Endothelial cell of umbilical vein (primary cell): ENCODE measurements at regions not wholly inside any gene's neighbourhood (a gene's known extent, or its start where the extent isn't known, plus 50 kb on each side); places are given as distances from the start of the nearest gene placed in this dataset.

Experiments
- BruUV-seq: library from RNA; stranded (reverse); fragments of 400-500 nt; replicated peaks from 2 replicates; lab custom pipeline; 2021; lab: Mats Ljungman, UMichigan
- CTCF ChIA-PET: fragments of 300-600, 350-600 bp; sonication (Branson Sonifier 250); formaldehyde crosslinking; loops from one replicate; lab custom pipeline; 2021; ENCODE audit warnings: antibody characterized with exemption, inconsistent platforms; lab: Charles Lee
- POLR2A ChIA-PET: fragments of 300-600, 350-600 bp; sonication (Branson Sonifier 250); formaldehyde crosslinking; loops from one replicate; lab custom pipeline; 2021; ENCODE audit warnings: antibody characterized with exemption, inconsistent platforms; lab: Charles Lee
- DNase-seq: peaks from one replicate; pipeline ENCODE4 v3.0.0-alpha.2; 2011; ENCODE audit warnings: low read depth, low spot score
- FAIRE-seq: peaks from 2 replicates; lab custom pipeline; 2011; peaks lifted over from hg19 to GRCh38; lab: Jason Lieb, UNC
- H2AFZ ChIP-seq: 2 replicates; pipeline ENCODE4 v1.6.0; 2012; ENCODE audit warnings: low read depth, low read length, control low read depth, inconsistent platforms
- H3K27ac ChIP-seq: 2 replicates; pipeline ENCODE4 v1.5.1; 2011; ENCODE audit warnings: low read depth, mild to moderate bottlenecking, control low read depth, low read length, moderate library complexity; ENCODE audit not compliant: insufficient read depth
- H3K27me3 ChIP-seq, 2 experiments: 2 replicates each; pipeline versions ENCODE4 v1.6.0 to v1.6.1; 2011; ENCODE audit warnings: low read length in 2 of 2, mixed read lengths in 1 of 2; ENCODE audit not compliant: control insufficient read depth in 2 of 2, insufficient read depth in 2 of 2
- H3K36me3 ChIP-seq, 2 experiments: 2 replicates in 1 of 2; 3 replicates in 1 of 2; pipeline ENCODE4 v1.5.1; 2011; ENCODE audit warnings: low read length in 2 of 2, mild to moderate bottlenecking in 1 of 2, moderate library complexity in 1 of 2; ENCODE audit not compliant: control insufficient read depth in 2 of 2, insufficient read depth in 2 of 2; ENCODE audit errors: extremely low read depth in 1 of 2
- H3K4me1 ChIP-seq: 3 replicates; pipeline ENCODE4 v1.5.1; 2011; ENCODE audit warnings: mild to moderate bottlenecking, low read length; ENCODE audit not compliant: control insufficient read depth, insufficient read depth; ENCODE audit errors: extremely low read depth
- H3K4me2 ChIP-seq: 2 replicates; pipeline ENCODE4 v1.6.1; 2011; ENCODE audit warnings: low read length, control low read depth, mixed read lengths; ENCODE audit not compliant: insufficient read depth
- H3K4me3 ChIP-seq, 3 experiments: fragments of 200-600 bp in 1 of 3; sonication (generic), shearing (Covaris generic) in 1 of 3; replicated peaks in 1 of 3; 2 replicates each; pipeline ENCODE4 v1.5.1; 2011 to 2016; ENCODE audit warnings: control low read depth in 3 of 3, low read length in 3 of 3, mild to moderate bottlenecking in 2 of 3, inconsistent platforms in 1 of 3, low read depth in 1 of 3, moderate library complexity in 1 of 3; ENCODE audit not compliant: insufficient read depth in 1 of 3
- H3K79me2 ChIP-seq: 2 replicates; pipeline ENCODE4 v1.6.0; 2012; ENCODE audit warnings: low read length, inconsistent platforms; ENCODE audit not compliant: control insufficient read depth, insufficient read depth
- H3K9ac ChIP-seq: replicated peaks from 2 replicates; pipeline ENCODE3; 2011; ENCODE audit warnings: low read length, control low read depth; ENCODE audit not compliant: insufficient read depth; ENCODE audit errors: extremely low read depth
- H3K9me1 ChIP-seq: replicated peaks from 3 replicates; pipeline ENCODE4 v1.6.0; 2011; ENCODE audit warnings: mild to moderate bottlenecking, low read length; ENCODE audit not compliant: control insufficient read depth, insufficient read depth; ENCODE audit errors: extremely low read depth
- H3K9me3 ChIP-seq: replicated peaks from 2 replicates; pipeline ENCODE4 v1.5.1; 2012; ENCODE audit warnings: low read length, inconsistent platforms; ENCODE audit not compliant: control insufficient read depth, insufficient read depth
- H4K20me1 ChIP-seq: replicated peaks from 2 replicates; pipeline ENCODE3; 2011; ENCODE audit warnings: mild to moderate bottlenecking, low read length; ENCODE audit not compliant: control insufficient read depth, insufficient read depth; ENCODE audit errors: extremely low read depth
- EZH2 ChIP-seq: IDR thresholded peaks from 2 replicates; pipeline ENCODE4 v1.6.1; 2012; ENCODE audit warnings: borderline replicate concordance, low read depth, mild to moderate bottlenecking, moderate library complexity, low read length, inconsistent platforms; ENCODE audit not compliant: severe bottlenecking
- FOS ChIP-seq: IDR thresholded peaks from 2 replicates; pipeline ENCODE4 v1.6.1; 2011; ENCODE audit warnings: mild to moderate bottlenecking, low read length, moderate library complexity, borderline replicate concordance; ENCODE audit not compliant: insufficient read depth
- GATA2 ChIP-seq: IDR thresholded peaks from 2 replicates; pipeline ENCODE4 v1.7.0; 2011; ENCODE audit warnings: low read depth, mild to moderate bottlenecking, moderate library complexity, mixed read lengths, low read length; ENCODE audit not compliant: insufficient read length, insufficient read depth
- JUN ChIP-seq: IDR thresholded peaks from 2 replicates; pipeline ENCODE4 v1.6.1; 2011; ENCODE audit warnings: borderline replicate concordance, low read depth; ENCODE audit not compliant: insufficient read length, insufficient read depth
- MYC ChIP-seq: IDR thresholded peaks from one replicate; pipeline ENCODE4 v1.6.1; 2011; ENCODE audit warnings: mild to moderate bottlenecking, low read depth, low read length
- POLR2A ChIP-seq: IDR thresholded peaks from 2 replicates; pipeline ENCODE4 v1.6.1; 2012; ENCODE audit warnings: low read depth, mild to moderate bottlenecking, control low read depth, low read length
- POLR2AphosphoS5 ChIP-seq: IDR thresholded peaks from 2 replicates; pipeline ENCODE4 v1.6.1; 2012; ENCODE audit warnings: low read depth, mild to moderate bottlenecking, control low read depth, low read length, moderate library complexity; ENCODE audit not compliant: insufficient read depth
- dilution Hi-C: fragments of 300-500 bp; cut with MboI; formaldehyde crosslinking; loops from one replicate; pipeline ENCODE4 v1.15.0; 2019; ENCODE audit warnings: low sequenced_read_pairs; ENCODE audit not compliant: extremely low pct_ligation_motif_present
- intact Hi-C: fragments of 100-400 bp; cut with micrococcal nuclease; formaldehyde crosslinking; loops from one replicate; pipeline ENCODE4 v1.10.0; 2022
- TF ChIP-seq, protein P1 (sequence below), 2 donors: IDR thresholded peaks; 1 replicate in 1 of 2; 2 replicates in 1 of 2; pipeline ENCODE4 v1.5.1; 2011; ENCODE audit warnings: low read length in 2 of 2, mild to moderate bottlenecking in 2 of 2, moderate library complexity in 2 of 2, control low read depth in 1 of 2, inconsistent platforms in 1 of 2, low read depth in 1 of 2; ENCODE audit not compliant: insufficient read depth in 1 of 2; ENCODE audit errors: extremely low read depth in 1 of 2
- TF ChIP-seq, protein P2 (sequence below): IDR thresholded peaks from 2 replicates; pipeline ENCODE4 v1.6.1; 2011; ENCODE audit not compliant: insufficient read depth, insufficient read length

DNA sequence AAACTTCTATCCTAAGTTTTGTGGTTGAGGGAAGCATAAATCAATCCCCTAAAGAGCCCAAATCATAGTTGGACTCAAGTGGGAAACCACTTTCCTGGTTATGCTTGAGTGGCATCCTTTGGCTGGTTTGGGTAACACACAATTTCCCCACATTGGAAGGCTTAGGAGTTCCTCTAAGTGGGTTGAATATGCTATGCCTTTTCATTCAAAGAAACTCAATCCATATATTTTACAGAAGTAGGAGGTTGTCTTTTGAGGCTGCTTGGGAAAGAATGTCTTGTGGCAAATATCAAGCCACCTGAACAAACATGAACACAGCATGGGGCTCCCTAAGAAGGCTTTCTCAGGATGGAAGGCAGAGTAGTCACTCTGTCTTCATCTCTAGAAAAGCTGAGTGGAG, 121.1 kb downstream of the SPATA31D1 start:
- Histone ChIP-seq H3K9ac (no peak overlapping the region), H3K4me1 (no peaks in the 10 kb centered on the region), H3K79me2 (no peaks in the 10 kb centered on the region), H3K9me1 (no peaks in the 10 kb centered on the region), H3K9me3 (no peaks in the 10 kb centered on the region), H3K4me3 (no peak overlapping the region), H3K27me3 (no peaks in the 10 kb centered on the region), H3K4me2 (no peak overlapping the region), H3K27ac (no peak overlapping the region), H3K36me3 (no peaks in the 10 kb centered on the region), H4K20me1 (no peaks in the 10 kb centered on the region), H2AFZ (no peak overlapping the region)
- CTCF ChIA-PET = no interaction called here
- TF ChIP-seq, protein P1, sequence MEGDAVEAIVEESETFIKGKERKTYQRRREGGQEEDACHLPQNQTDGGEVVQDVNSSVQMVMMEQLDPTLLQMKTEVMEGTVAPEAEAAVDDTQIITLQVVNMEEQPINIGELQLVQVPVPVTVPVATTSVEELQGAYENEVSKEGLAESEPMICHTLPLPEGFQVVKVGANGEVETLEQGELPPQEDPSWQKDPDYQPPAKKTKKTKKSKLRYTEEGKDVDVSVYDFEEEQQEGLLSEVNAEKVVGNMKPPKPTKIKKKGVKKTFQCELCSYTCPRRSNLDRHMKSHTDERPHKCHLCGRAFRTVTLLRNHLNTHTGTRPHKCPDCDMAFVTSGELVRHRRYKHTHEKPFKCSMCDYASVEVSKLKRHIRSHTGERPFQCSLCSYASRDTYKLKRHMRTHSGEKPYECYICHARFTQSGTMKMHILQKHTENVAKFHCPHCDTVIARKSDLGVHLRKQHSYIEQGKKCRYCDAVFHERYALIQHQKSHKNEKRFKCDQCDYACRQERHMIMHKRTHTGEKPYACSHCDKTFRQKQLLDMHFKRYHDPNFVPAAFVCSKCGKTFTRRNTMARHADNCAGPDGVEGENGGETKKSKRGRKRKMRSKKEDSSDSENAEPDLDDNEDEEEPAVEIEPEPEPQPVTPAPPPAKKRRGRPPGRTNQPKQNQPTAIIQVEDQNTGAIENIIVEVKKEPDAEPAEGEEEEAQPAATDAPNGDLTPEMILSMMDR (IDR thresholded peaks at IDR 0.05; ENCODE audit: extremely low read depth in 1 of 2, insufficient read depth in 1 of 2, low read depth in 1 of 2, low read length in 2 of 2) = no peak
- TF ChIP-seq, protein P2, sequence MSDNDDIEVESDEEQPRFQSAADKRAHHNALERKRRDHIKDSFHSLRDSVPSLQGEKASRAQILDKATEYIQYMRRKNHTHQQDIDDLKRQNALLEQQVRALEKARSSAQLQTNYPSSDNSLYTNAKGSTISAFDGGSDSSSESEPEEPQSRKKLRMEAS = no peak
- TF ChIP-seq EZH2 (no peak), FOS (no peak), POLR2AphosphoS5 (no peak), GATA2 (no peak), JUN (no peak), POLR2A (no peak), MYC (no peak)
- intact Hi-C loops = no loop called here
- dilution Hi-C loops = no loop called here
- no TSS peak for BruUV-seq
- FAIRE-seq (no peak), DNase-seq (no peak)
- POLR2A ChIA-PET = no interaction called here
